DND-41 (cell line): ENCODE measurements at regions not wholly inside any gene's neighbourhood (a gene's known extent, or its start where the extent isn't known, plus 50 kb on each side); places are given as distances from the start of the nearest gene placed in this dataset.

Experiments used
- EZH2 ChIP-seq: IDR thresholded peaks from 3 replicates; pipeline ENCODE4 v1.6.1; 2012; ENCODE audit warnings: borderline replicate concordance, low read depth, mild to moderate bottlenecking, moderate library complexity, low read length, inconsistent platforms; ENCODE audit not compliant: severe bottlenecking
- TF ChIP-seq, protein P1 (sequence below): IDR thresholded peaks from 2 replicates; pipeline ENCODE4 v1.5.1; 2012; ENCODE audit warnings: borderline replicate concordance, low read length, moderate library complexity, mild to moderate bottlenecking; ENCODE audit not compliant: poor library complexity, severe bottlenecking; ENCODE audit errors: extremely low read depth

DNA sequence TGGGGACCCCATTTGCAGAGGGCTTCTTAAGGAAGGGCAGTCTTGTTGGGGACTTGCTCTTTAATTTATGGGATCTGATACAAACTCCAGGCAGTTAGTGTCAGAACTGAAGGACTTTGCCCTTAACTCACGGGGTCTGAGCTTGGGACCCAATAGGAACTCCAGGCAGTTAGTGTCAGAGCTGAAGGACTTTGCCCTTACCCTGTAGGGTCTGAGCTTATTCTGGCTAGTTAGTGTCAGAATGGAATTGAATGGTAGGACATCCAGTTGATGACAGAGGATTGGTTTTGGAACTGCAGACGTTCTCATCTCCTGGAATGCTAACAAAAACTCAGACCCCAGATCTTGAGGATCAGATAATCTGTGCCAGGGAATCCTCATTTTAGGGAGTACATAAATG, 256.9 kb upstream of the COPS8 start:
- TF ChIP-seq, protein P1, sequence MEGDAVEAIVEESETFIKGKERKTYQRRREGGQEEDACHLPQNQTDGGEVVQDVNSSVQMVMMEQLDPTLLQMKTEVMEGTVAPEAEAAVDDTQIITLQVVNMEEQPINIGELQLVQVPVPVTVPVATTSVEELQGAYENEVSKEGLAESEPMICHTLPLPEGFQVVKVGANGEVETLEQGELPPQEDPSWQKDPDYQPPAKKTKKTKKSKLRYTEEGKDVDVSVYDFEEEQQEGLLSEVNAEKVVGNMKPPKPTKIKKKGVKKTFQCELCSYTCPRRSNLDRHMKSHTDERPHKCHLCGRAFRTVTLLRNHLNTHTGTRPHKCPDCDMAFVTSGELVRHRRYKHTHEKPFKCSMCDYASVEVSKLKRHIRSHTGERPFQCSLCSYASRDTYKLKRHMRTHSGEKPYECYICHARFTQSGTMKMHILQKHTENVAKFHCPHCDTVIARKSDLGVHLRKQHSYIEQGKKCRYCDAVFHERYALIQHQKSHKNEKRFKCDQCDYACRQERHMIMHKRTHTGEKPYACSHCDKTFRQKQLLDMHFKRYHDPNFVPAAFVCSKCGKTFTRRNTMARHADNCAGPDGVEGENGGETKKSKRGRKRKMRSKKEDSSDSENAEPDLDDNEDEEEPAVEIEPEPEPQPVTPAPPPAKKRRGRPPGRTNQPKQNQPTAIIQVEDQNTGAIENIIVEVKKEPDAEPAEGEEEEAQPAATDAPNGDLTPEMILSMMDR: no peak
- no peak for TF ChIP-seq EZH2
